CD14-positive monocyte (primary cell): ENCODE measurements at regions not wholly inside any gene's neighbourhood (a gene's known extent, or its start where the extent isn't known, plus 50 kb on each side); places are given as distances from the start of the nearest gene placed in this dataset.

Source experiments
- DNase-seq, 3 donors: peaks; one replicate each; pipeline ENCODE4 v3.0.0-alpha.2; 2011 to 2022
- H2AFZ ChIP-seq: 2 replicates; pipeline ENCODE4 v1.6.0; 2012; ENCODE audit warnings: mild to moderate bottlenecking, low read depth, low read length, inconsistent platforms; ENCODE audit not compliant: insufficient read depth, poor library complexity, severe bottlenecking
- H3K27ac ChIP-seq, 2 donors: 1 replicate in 1 of 2; 2 replicates in 1 of 2; pipeline ENCODE4 v1.5.1; 2012 to 2013; ENCODE audit warnings: low read length in 2 of 2, control low read depth in 1 of 2, inconsistent platforms in 1 of 2, low read depth in 1 of 2, mild to moderate bottlenecking in 1 of 2
- H3K27me3 ChIP-seq, 2 donors: one replicate each; pipeline versions ENCODE4 v1.6.0 to v1.6.1; 2011 to 2013; ENCODE audit warnings: low read length in 2 of 2; ENCODE audit not compliant: control insufficient read depth in 2 of 2, insufficient read depth in 2 of 2
- H3K36me3 ChIP-seq, 2 donors: replicated peaks in 1 of 2; 1 replicate in 1 of 2; 2 replicates in 1 of 2; pipeline versions ENCODE4 v1.5.1 to v1.6.1; 2012 to 2013; ENCODE audit warnings: low read length in 2 of 2, control low read depth in 1 of 2, inconsistent platforms in 1 of 2, mild to moderate bottlenecking in 1 of 2; ENCODE audit not compliant: insufficient read depth in 2 of 2, control insufficient read depth in 1 of 2
- H3K4me1 ChIP-seq, 2 donors: 1 replicate in 1 of 2; 2 replicates in 1 of 2; pipeline versions ENCODE4 v1.5.1 to v1.6.1; 2012 to 2013; ENCODE audit warnings: low read length in 2 of 2, control low read depth in 1 of 2, inconsistent platforms in 1 of 2, mild to moderate bottlenecking in 1 of 2, moderate library complexity in 1 of 2; ENCODE audit not compliant: insufficient read depth in 2 of 2, control insufficient read depth in 1 of 2
- H3K4me2 ChIP-seq: replicated peaks from 2 replicates; pipeline ENCODE3; 2012; ENCODE audit warnings: low read length, moderate library complexity, mild to moderate bottlenecking; ENCODE audit not compliant: poor library complexity, severe bottlenecking; ENCODE audit errors: extremely low read depth
- H3K4me3 ChIP-seq, 3 experiments: fragments of 200-600 bp in 1 of 3; sonication (generic) in 1 of 3; replicated peaks in 1 of 3; 1 replicate in 2 of 3; 2 replicates in 1 of 3; pipeline ENCODE4 v1.5.1; 2011 to 2013; ENCODE audit warnings: low read length in 3 of 3, mild to moderate bottlenecking in 3 of 3, control low read depth in 2 of 3, low read depth in 2 of 3, inconsistent platforms in 1 of 3, moderate library complexity in 1 of 3
- H3K79me2 ChIP-seq: 2 replicates; pipeline ENCODE4 v1.6.0; 2012; ENCODE audit warnings: mild to moderate bottlenecking, control low read depth, inconsistent platforms, low read length, moderate library complexity; ENCODE audit not compliant: insufficient read depth
- H3K9ac ChIP-seq: 2 replicates; pipeline ENCODE4 v1.6.0; 2017; ENCODE audit warnings: low read length, mild to moderate bottlenecking; ENCODE audit not compliant: insufficient read depth, poor library complexity, severe bottlenecking
- H3K9me3 ChIP-seq, 2 donors: replicated peaks in 1 of 2; 1 replicate in 1 of 2; 2 replicates in 1 of 2; pipeline versions ENCODE4 v1.5.1 to v1.6.1; 2012 to 2013; ENCODE audit warnings: low read length in 2 of 2, control low read depth in 1 of 2; ENCODE audit not compliant: control insufficient read depth in 1 of 2, insufficient read depth in 1 of 2
- H4K20me1 ChIP-seq: 2 replicates; pipeline ENCODE4 v1.6.0; 2012; ENCODE audit warnings: mild to moderate bottlenecking, low read length, control low read depth, moderate library complexity; ENCODE audit not compliant: insufficient read depth
- H3K27ac Mint-ChIP-seq, 7 donors: one replicate each; pipeline ENCODE4 v1.8.0; 2020; ENCODE audit warnings: mild to moderate bottlenecking in 7 of 7, mixed read lengths in 7 of 7, moderate library complexity in 6 of 7, inconsistent platforms in 2 of 7
- H3K27me3 Mint-ChIP-seq, 3 donors: one replicate each; pipeline ENCODE4 v1.8.0; 2021 to 2022; ENCODE audit warnings: low read depth in 3 of 3, mild to moderate bottlenecking in 3 of 3, mixed read lengths in 3 of 3, moderate library complexity in 3 of 3, inconsistent platforms in 1 of 3
- H3K36me3 Mint-ChIP-seq, 2 donors: one replicate each; pipeline ENCODE4 v1.8.0; 2020; ENCODE audit warnings: mixed read lengths in 2 of 2, inconsistent platforms in 1 of 2, mild to moderate bottlenecking in 1 of 2
- H3K4me1 Mint-ChIP-seq: one replicate; pipeline ENCODE4 v1.8.0; 2020; ENCODE audit warnings: mild to moderate bottlenecking, mixed read lengths
- H3K4me3 Mint-ChIP-seq, 2 donors: one replicate each; pipeline ENCODE4 v1.8.0; 2020; ENCODE audit warnings: mild to moderate bottlenecking in 2 of 2, mixed read lengths in 2 of 2, moderate library complexity in 1 of 2
- H3K9me3 Mint-ChIP-seq, 7 donors: one replicate each; pipeline ENCODE4 v1.8.0; 2020 to 2022; ENCODE audit warnings: mixed read lengths in 7 of 7, mild to moderate bottlenecking in 6 of 7, moderate library complexity in 6 of 7, inconsistent platforms in 2 of 7
- CTCF ChIP-seq: fragments of 200-600 bp; IDR thresholded peaks from one replicate; pipeline ENCODE4 v1.8.0; 2022; ENCODE audit warnings: antibody characterized with exemption, mild to moderate bottlenecking
- WGBS: methylation state at CpG from one replicate; pipeline ENCODE4 v1.1.5; 2013; ENCODE audit warnings: missing lambda C conversion rate; ENCODE audit not compliant: insufficient coverage; 5-methylcytosine and 5-hydroxymethylcytosine counted together
- intact Hi-C, 2 donors: fragments of 100-400 bp; cut with micrococcal nuclease; formaldehyde crosslinking; loops; one replicate each; pipeline versions ENCODE4 v1.15.0 to v1.15.1; 2023

- no peaks in the 10 kb centered on the region for H3K4me1 Mint-ChIP-seq
- no peak overlapping the region for H2AFZ ChIP-seq
- no peaks in the 10 kb centered on the region for H3K36me3 ChIP-seq
- no peaks in the 10 kb centered on the region for H3K27me3 Mint-ChIP-seq
- H3K27me3 ChIP-seq: no peaks in the 10 kb centered on the region
- 58% methylated on average over 2 of the region's 4 CpGs for WGBS
- peaks cover 0 to 10% (median 2%) of the 10 kb centered on the region in 7 donors for H3K9me3 Mint-ChIP-seq
- no peak overlapping the region for H3K27ac ChIP-seq
- no peak overlapping the region for H3K4me2 ChIP-seq
- H3K36me3 Mint-ChIP-seq: no peaks in the 10 kb centered on the region
- no peaks in the 10 kb centered on the region for H4K20me1 ChIP-seq
- no peak for DNase-seq
- H3K4me3 ChIP-seq: no peak overlapping the region
- no peak overlapping the region for H3K9ac ChIP-seq
- no peak overlapping the region for H3K27ac Mint-ChIP-seq
- H3K4me3 Mint-ChIP-seq: no peak overlapping the region
- no peaks in the 10 kb centered on the region for H3K4me1 ChIP-seq
- intact Hi-C loops: no loop called here
- TF ChIP-seq CTCF: no peak
- peaks cover 0 to 2% of the 10 kb centered on the region in 2 donors for H3K9me3 ChIP-seq
- H3K79me2 ChIP-seq: no peaks in the 10 kb centered on the region
Observed at GRCh38 chr6:93678841-93679454, 259.6 kb upstream of the EPHA7 start.

GRCh38 chr6:93677264-93677965 is 258.1 kb upstream of the EPHA7 start:
- Histone ChIP-seq H3K36me3 (no peaks in the 10 kb centered on the region), H3K79me2 (no peaks in the 10 kb centered on the region), H3K9me3 (peaks cover 0 to 2% of the 10 kb centered on the region in 2 donors), H3K4me1 (no peaks in the 10 kb centered on the region), H3K27ac (no peak overlapping the region), H4K20me1 (no peaks in the 10 kb centered on the region), H3K27me3 (no peaks in the 10 kb centered on the region), H2AFZ (no peak overlapping the region), H3K4me2 (no peak overlapping the region), H3K9ac (no peak overlapping the region), H3K4me3 (no peak overlapping the region)
- WGBS: no CpG with 5 or more reads among the region's 4 CpGs
- Mint-ChIP-seq H3K27ac (no peak overlapping the region), H3K4me1 (no peaks in the 10 kb centered on the region), H3K27me3 (no peaks in the 10 kb centered on the region), H3K9me3 (peaks cover 0 to 10% (median 1%) of the 10 kb centered on the region in 7 donors), H3K36me3 (no peaks in the 10 kb centered on the region), H3K4me3 (no peak overlapping the region)
- DNase-seq: no peak
- TF ChIP-seq CTCF: no peak
- intact Hi-C loops: no loop called here
